NT2/D1 (cell line): ENCODE measurements at regions not wholly inside any gene's neighbourhood (a gene's known extent, or its start where the extent isn't known, plus 50 kb on each side); places are given as distances from the start of the nearest gene placed in this dataset.

ENCODE experiments used
- SUZ12 ChIP-seq: IDR thresholded peaks from 2 replicates; pipeline ENCODE4 v1.6.1; 2011; ENCODE audit not compliant: insufficient read length, insufficient read depth; ENCODE audit errors: extremely low read depth
- YY1 ChIP-seq: IDR thresholded peaks from 2 replicates; pipeline ENCODE4 v1.6.1; 2011; ENCODE audit not compliant: insufficient read length, insufficient read depth
- ZNF274 ChIP-seq: IDR thresholded peaks from 2 replicates; pipeline ENCODE4 v1.6.1; 2011; ENCODE audit warnings: mild to moderate bottlenecking, low read depth, low read length

DNA sequence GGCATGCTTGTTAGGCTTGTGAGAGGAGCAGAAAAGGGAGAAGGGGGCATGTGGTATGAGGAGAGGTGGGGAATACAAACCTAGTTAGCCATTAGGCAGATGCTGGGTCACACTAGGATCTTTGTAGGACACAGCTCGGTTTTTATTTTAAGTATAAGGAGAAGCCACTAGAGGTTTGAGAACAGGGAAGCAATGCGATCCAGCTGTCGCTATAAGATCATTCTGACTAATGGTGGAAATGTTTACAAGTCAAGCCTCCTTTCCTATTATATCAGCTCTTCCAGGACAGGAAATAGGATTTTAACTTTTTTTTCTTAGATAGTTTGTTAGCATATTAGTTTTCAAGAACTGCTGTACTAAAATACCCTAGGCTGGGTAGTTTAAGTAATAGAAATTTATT is 609.9 kb downstream of the INSC start:
- TF ChIP-seq YY1 (no peak), ZNF274 (no peak), SUZ12 (no peak)
